Keratinocyte (primary cell): ENCODE measurements at regions not wholly inside any gene's neighbourhood (a gene's known extent, or its start where the extent isn't known, plus 50 kb on each side); places are given as distances from the start of the nearest gene placed in this dataset.

Source experiments
- CTCF ChIP-seq, 3 experiments: IDR thresholded peaks in 1 of 3; conservative IDR thresholded peaks in 1 of 3; optimal IDR thresholded peaks in 1 of 3; 2 replicates in 2 of 3; 3 replicates in 1 of 3; pipeline versions ENCODE3 to v1.5.1; 2011; ENCODE audit warnings: low read length in 3 of 3, mild to moderate bottlenecking in 3 of 3, moderate library complexity in 2 of 3, control low read depth in 1 of 3, inconsistent platforms in 1 of 3; ENCODE audit not compliant: insufficient read depth in 2 of 3; ENCODE audit errors: extremely low read depth in 1 of 3
- EZH2 ChIP-seq: IDR thresholded peaks from one replicate; pipeline ENCODE4 v1.6.1; 2012; ENCODE audit warnings: inconsistent platforms, mild to moderate bottlenecking, low read length, moderate library complexity

DNA sequence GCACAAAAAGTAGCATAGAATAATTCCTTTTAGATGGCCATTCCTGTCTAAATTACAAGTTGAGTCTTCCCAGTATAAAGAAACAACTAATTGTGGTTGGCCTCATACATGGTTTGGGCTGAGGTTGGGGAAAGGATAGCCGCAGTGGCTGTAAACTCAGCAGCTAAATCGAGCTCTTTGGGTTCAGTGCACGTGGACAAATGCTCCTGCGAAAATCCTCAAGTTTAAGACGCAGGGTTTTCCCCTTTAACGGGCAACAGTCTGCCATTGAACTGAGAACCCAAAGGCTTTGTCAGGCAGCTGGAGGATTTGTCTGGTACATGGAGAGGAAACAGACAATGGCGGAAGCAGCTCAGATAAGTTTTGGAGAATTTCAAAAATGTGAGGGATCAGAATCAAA, 331.9 kb downstream of the TGFB2 start:
- TF ChIP-seq CTCF (optimal IDR thresholded peaks at IDR 0.05 in 1 of 3, IDR thresholded peaks at IDR 0.05 in 1 of 3, conservative IDR thresholded peaks at IDR 0.05 in 1 of 3; ENCODE audit: extremely low read depth in 1 of 3, insufficient read depth in 2 of 3, low read length in 3 of 3) (no peak), EZH2 (no peak)
